OCI-LY3 (cell line): ENCODE measurements at regions not wholly inside any gene's neighbourhood (a gene's known extent, or its start where the extent isn't known, plus 50 kb on each side); places are given as distances from the start of the nearest gene placed in this dataset.

ENCODE experiments used
- EZH2phosphoT487 ChIP-seq: fragments of 200-600 bp; shearing (Covaris generic); IDR thresholded peaks from 2 replicates; pipeline ENCODE4 v1.6.1; 2018; ENCODE audit warnings: antibody characterized with exemption, mixed run types, low read depth
- TF ChIP-seq, protein P1 (sequence below): fragments of 200-600, 300-600 bp; sonication (generic); IDR thresholded peaks from 2 replicates; pipeline ENCODE4 v1.5.1; 2014; ENCODE audit warnings: antibody characterized with exemption, low read length, low read depth

DNA sequence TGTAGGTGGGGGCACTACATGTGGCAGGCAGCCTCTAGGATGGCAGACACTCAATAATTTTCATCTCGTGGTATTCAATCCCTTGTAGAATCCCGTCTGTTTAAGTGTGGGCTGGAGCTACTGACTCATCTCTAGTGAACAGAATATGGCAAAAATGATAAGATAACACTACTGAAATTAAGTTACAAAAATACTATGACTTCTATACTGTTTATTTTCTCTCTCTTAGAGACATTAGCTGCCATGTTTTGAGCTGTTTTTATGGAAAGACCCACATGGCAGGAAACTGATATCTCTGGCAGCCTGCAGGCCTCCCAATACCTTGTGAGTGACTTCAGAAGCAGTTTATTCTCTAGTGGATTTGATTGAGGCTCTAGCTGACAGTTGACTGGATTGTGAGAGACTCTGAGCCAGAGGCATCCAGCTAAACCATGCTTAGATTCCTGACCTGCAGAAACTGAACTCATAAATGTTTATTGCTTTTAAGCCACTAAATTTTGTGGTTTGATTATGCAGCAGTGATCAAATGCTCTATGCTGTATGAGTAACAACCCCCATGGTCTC lies 298.8 kb upstream of the CTSO start:
- TF ChIP-seq, protein P1, sequence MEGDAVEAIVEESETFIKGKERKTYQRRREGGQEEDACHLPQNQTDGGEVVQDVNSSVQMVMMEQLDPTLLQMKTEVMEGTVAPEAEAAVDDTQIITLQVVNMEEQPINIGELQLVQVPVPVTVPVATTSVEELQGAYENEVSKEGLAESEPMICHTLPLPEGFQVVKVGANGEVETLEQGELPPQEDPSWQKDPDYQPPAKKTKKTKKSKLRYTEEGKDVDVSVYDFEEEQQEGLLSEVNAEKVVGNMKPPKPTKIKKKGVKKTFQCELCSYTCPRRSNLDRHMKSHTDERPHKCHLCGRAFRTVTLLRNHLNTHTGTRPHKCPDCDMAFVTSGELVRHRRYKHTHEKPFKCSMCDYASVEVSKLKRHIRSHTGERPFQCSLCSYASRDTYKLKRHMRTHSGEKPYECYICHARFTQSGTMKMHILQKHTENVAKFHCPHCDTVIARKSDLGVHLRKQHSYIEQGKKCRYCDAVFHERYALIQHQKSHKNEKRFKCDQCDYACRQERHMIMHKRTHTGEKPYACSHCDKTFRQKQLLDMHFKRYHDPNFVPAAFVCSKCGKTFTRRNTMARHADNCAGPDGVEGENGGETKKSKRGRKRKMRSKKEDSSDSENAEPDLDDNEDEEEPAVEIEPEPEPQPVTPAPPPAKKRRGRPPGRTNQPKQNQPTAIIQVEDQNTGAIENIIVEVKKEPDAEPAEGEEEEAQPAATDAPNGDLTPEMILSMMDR = no peak
- TF ChIP-seq EZH2phosphoT487 = no peak
